Peyer's patch (tissue), 4 donors: ENCODE measurements at regions not wholly inside any gene's neighbourhood (a gene's known extent, or its start where the extent isn't known, plus 50 kb on each side); places are given as distances from the start of the nearest gene placed in this dataset.

Experiments
- POLR2A ChIP-seq, 2 donors: fragments of 450-650 bp; IDR thresholded peaks; one replicate each; pipeline ENCODE4 v1.5.1; 2017; ENCODE audit warnings: antibody characterized with exemption in 2 of 2, mild to moderate bottlenecking in 2 of 2, moderate library complexity in 2 of 2
- TF ChIP-seq, protein P1 (sequence below), 6 experiments: fragments of 450-650 bp in 4 of 6; fragments of 200-600 bp in 2 of 6; sonication (generic) in 1 of 6; IDR thresholded peaks; one replicate each; pipeline ENCODE4 v1.5.1; 2017 to 2019; ENCODE audit warnings: antibody characterized with exemption in 6 of 6, mild to moderate bottlenecking in 3 of 6, moderate library complexity in 1 of 6

DNA sequence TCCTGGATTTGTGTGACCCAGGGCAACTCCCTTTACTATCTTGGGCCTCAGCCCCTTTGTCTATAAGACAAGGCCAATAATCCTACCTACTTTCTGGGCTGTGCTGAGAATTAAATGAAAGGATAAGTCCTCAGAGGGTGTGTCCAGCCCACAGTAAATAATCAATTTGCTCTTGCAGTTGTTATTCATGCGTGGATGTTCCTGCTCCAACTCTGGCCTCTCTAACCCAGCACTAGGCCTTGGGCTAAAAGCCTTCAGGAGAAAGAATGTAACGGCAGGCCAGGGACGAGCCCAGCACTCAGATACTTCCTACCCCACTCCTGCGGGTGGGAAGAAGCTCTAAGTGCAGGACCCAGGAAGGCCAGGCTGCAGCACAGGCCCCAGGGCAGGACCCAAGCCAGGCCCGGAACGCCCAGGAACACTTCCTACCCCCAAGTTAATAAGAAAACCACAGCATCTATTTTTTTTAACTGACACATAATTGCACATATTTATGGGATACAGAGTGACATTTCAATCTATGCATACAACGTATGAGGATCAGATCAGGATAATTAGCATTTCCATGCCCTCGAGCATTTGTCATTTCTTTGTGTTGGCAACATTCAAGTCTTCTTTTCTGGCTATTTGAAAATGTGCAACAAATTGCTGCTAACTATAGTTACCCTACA lies 179.6 kb upstream of the RBPJ start:
- TF ChIP-seq POLR2A (IDR thresholded peaks at IDR 0.05), result no peak
- TF ChIP-seq, protein P1, sequence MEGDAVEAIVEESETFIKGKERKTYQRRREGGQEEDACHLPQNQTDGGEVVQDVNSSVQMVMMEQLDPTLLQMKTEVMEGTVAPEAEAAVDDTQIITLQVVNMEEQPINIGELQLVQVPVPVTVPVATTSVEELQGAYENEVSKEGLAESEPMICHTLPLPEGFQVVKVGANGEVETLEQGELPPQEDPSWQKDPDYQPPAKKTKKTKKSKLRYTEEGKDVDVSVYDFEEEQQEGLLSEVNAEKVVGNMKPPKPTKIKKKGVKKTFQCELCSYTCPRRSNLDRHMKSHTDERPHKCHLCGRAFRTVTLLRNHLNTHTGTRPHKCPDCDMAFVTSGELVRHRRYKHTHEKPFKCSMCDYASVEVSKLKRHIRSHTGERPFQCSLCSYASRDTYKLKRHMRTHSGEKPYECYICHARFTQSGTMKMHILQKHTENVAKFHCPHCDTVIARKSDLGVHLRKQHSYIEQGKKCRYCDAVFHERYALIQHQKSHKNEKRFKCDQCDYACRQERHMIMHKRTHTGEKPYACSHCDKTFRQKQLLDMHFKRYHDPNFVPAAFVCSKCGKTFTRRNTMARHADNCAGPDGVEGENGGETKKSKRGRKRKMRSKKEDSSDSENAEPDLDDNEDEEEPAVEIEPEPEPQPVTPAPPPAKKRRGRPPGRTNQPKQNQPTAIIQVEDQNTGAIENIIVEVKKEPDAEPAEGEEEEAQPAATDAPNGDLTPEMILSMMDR (IDR thresholded peaks at IDR 0.05), result no peak
